GM18502 (cell line): ENCODE measurements at regions not wholly inside any gene's neighbourhood (a gene's known extent, or its start where the extent isn't known, plus 50 kb on each side); places are given as distances from the start of the nearest gene placed in this dataset.
"Not testable (repeated sequence)": the region's sequence is repeated elsewhere in the genome, so short reads cannot be mapped to it uniquely, and the experiment has no call there.

Source experiments
- ATAC-seq: cut with Tn5 transposase; IDR thresholded peaks from one replicate; pipeline ENCODE4 v1.9.1; 2021; ENCODE audit warnings: mild to moderate bottlenecking; ENCODE audit not compliant: unreplicated experiment, poor library complexity

- ATAC-seq = no peak
Measured at GRCh38 chr6:170221052-170221752, 69.7 kb downstream of the DLL1 start.

GRCh38 chr6:170213637-170214018, 77.2 kb downstream of the DLL1 start:
- not testable (repeated sequence) for ATAC-seq

GRCh38 chr6:170212956-170213636, 77.8 kb downstream of the DLL1 start:
- no peak for ATAC-seq

- ATAC-seq = no peak
Measured at GRCh38 chr6:170212051-170212756, 78.7 kb downstream of the DLL1 start.

- no peak for ATAC-seq
Measured at GRCh38 chr6:170211404-170212025, 79.4 kb downstream of the DLL1 start.

- ATAC-seq = no peak
Measured at GRCh38 chr6:170210651-170211403, 80.1 kb downstream of the DLL1 start.

- no peak for ATAC-seq
Measured at GRCh38 chr6:170210026-170210390, 80.9 kb downstream of the DLL1 start.

- ATAC-seq = no peak
Measured at GRCh38 chr6:170209354-170210025, 81.4 kb downstream of the DLL1 start.

- no peak for ATAC-seq
Measured at GRCh38 chr6:170208651-170209353, 82.1 kb downstream of the DLL1 start.

GRCh38 chr6:170208182-170208601, 82.7 kb downstream of the DLL1 start:
- no peak for ATAC-seq

GRCh38 chr6:170207586-170208181, 83.2 kb downstream of the DLL1 start:
- ATAC-seq = no peak

- no peak for ATAC-seq
Measured at GRCh38 chr6:170206851-170207431, 83.9 kb downstream of the DLL1 start.

- no peak for ATAC-seq
Measured at GRCh38 chr6:170206317-170206621, 84.6 kb downstream of the DLL1 start.

GRCh38 chr6:170205534-170206316, 85.2 kb downstream of the DLL1 start:
- ATAC-seq = no peak

GRCh38 chr6:170205126-170205525, 85.8 kb downstream of the DLL1 start:
- ATAC-seq = no peak

GRCh38 chr6:170203212-170203611, 87.7 kb downstream of the DLL1 start:
- ATAC-seq = no peak

- ATAC-seq = no peak
Measured at GRCh38 chr6:170202416-170203135, 88.3 kb downstream of the DLL1 start.
